GM23338 (cell line): ENCODE measurements at regions not wholly inside any gene's neighbourhood (a gene's known extent, or its start where the extent isn't known, plus 50 kb on each side); places are given as distances from the start of the nearest gene placed in this dataset.

ENCODE experiments used
- CREB1 ChIP-seq: fragments of 250-450 bp; sonication (Bioruptor Pico); IDR thresholded peaks from 2 replicates; pipeline ENCODE4 v1.5.0; 2020; ENCODE audit warnings: low read depth, mild to moderate bottlenecking, moderate library complexity
- CTCF ChIP-seq, 2 experiments: fragments of 200-600 bp in 1 of 2; sonication (generic) in 1 of 2; conservative IDR thresholded peaks; 2 replicates each; pipeline versions ENCODE4 v1.5.1 to v1.6.1; 2016 to 2017; ENCODE audit warnings: antibody characterized with exemption in 2 of 2, low read depth in 2 of 2, mild to moderate bottlenecking in 2 of 2, moderate library complexity in 1 of 2
- EZH2phosphoT487 ChIP-seq: fragments of 200-600 bp; sonication (generic); IDR thresholded peaks from one replicate; pipeline ENCODE4 v1.8.1; 2018; ENCODE audit warnings: antibody characterized with exemption; ENCODE audit not compliant: unreplicated experiment
- POLR2AphosphoS5 ChIP-seq: IDR thresholded peaks from 2 replicates; pipeline ENCODE4 v1.6.1; 2016; ENCODE audit warnings: antibody characterized with exemption, low read depth
- REST ChIP-seq: IDR thresholded peaks from one replicate; pipeline ENCODE4 v1.6.1; 2018; ENCODE audit warnings: antibody characterized with exemption; ENCODE audit not compliant: unreplicated experiment

GRCh38 chr21:7933923-7934322 is 2587.5 kb upstream of the TPTE start:
- TF ChIP-seq CTCF (conservative IDR thresholded peaks at IDR 0.05; ENCODE audit: low read depth in 2 of 2) (no peak), REST (no peak), CREB1 (CRISPR knock-in tag) (no peak), EZH2phosphoT487 (no peak), POLR2AphosphoS5 (no peak)
